Karpas-422 (cell line): ENCODE measurements at regions not wholly inside any gene's neighbourhood (a gene's known extent, or its start where the extent isn't known, plus 50 kb on each side); places are given as distances from the start of the nearest gene placed in this dataset.

Experiments
- DNase-seq: peaks from one replicate; pipeline ENCODE4 v3.0.0-alpha.2; 2015
- H2AFZ ChIP-seq: fragments of 200-600 bp; sonication (generic); 2 replicates; pipeline ENCODE4 v1.6.1; 2014; ENCODE audit warnings: antibody characterized with exemption, low read length, mixed read lengths
- H3K27ac ChIP-seq: fragments of 200-600 bp; sonication (generic); 2 replicates; pipeline ENCODE4 v1.5.1; 2014; ENCODE audit warnings: mild to moderate bottlenecking, low read length, moderate library complexity
- H3K27me3 ChIP-seq: fragments of 200-600 bp; sonication (generic); 2 replicates; pipeline ENCODE4 v1.6.1; 2014; ENCODE audit warnings: low read length, mixed read lengths
- H3K36me3 ChIP-seq: fragments of 200-600 bp; sonication (generic); 2 replicates; pipeline ENCODE4 v1.6.1; 2014; ENCODE audit warnings: low read length, mixed read lengths; ENCODE audit not compliant: insufficient read depth
- H3K4me1 ChIP-seq: fragments of 200-600 bp; sonication (generic); 2 replicates; pipeline ENCODE4 v1.6.1; 2014; ENCODE audit warnings: mild to moderate bottlenecking, low read length, mixed read lengths
- H3K4me2 ChIP-seq: fragments of 200-600 bp; sonication (generic); 2 replicates; pipeline ENCODE4 v1.6.1; 2014; ENCODE audit warnings: low read length, low read depth, mild to moderate bottlenecking; ENCODE audit not compliant: poor library complexity, severe bottlenecking
- H3K4me3 ChIP-seq: fragments of 200-600 bp; sonication (generic); 2 replicates; pipeline ENCODE4 v1.5.1; 2014; ENCODE audit warnings: mild to moderate bottlenecking, antibody characterized with exemption, low read length, mixed read lengths
- H3K79me2 ChIP-seq: fragments of 200-600 bp; sonication (generic); 2 replicates; pipeline ENCODE4 v1.6.1; 2014; ENCODE audit warnings: mild to moderate bottlenecking, low read length, mixed read lengths
- H3K9ac ChIP-seq: fragments of 200-600 bp; sonication (generic); 2 replicates; pipeline ENCODE4 v1.6.0; 2014; ENCODE audit warnings: low read length
- H3K9me2 ChIP-seq: fragments of 200-600 bp; sonication (generic), shearing (Covaris generic); replicated peaks from 2 replicates; pipeline ENCODE4 v1.6.0; 2014; ENCODE audit warnings: mild to moderate bottlenecking, low read length, moderate library complexity; ENCODE audit not compliant: insufficient read depth
- H3K9me3 ChIP-seq: fragments of 300-700, 200-600 bp; sonication (generic); 2 replicates; pipeline ENCODE4 v1.6.1; 2014; ENCODE audit warnings: low read length, mixed read lengths
- H4K20me1 ChIP-seq: fragments of 200-600 bp; sonication (generic); 2 replicates; pipeline ENCODE4 v1.6.1; 2014; ENCODE audit warnings: mild to moderate bottlenecking, antibody characterized with exemption, low read length, low read depth; ENCODE audit not compliant: insufficient read depth

DNA sequence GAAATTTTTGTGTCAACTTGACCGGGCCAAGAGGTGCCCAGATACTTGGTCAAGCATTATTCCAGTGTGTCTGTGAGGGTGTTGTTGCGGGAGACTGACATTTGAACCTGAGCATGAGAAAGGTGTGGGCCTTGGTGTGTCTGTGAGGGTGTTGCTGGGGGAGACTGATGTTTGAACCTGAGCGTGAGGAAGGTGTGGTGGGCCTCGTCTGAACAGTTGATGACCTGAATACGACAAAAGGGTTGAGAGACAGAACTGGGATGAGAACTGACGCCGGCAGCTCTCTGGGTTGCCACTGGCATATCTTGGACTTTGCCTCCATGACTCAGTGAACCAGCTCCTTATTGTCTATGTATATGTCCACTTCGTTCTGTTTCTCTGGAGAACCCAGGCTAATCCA, 240.5 kb downstream of the ERMARD start:
- Histone ChIP-seq H3K36me3 (no peaks in the 10 kb centered on the region), H3K79me2 (no peaks in the 10 kb centered on the region), H3K4me1 (peaks cover 8% of the 10 kb centered on the region), H3K4me2 (no peak overlapping the region), H3K9me3 (no peaks in the 10 kb centered on the region), H2AFZ (no peak overlapping the region), H3K27ac (no peak overlapping the region), H3K9me2 (no peaks in the 10 kb centered on the region), H3K4me3 (no peak overlapping the region), H4K20me1 (no peaks in the 10 kb centered on the region), H3K9ac (no peak overlapping the region), H3K27me3 (no peaks in the 10 kb centered on the region)
- no peak for DNase-seq

DNA sequence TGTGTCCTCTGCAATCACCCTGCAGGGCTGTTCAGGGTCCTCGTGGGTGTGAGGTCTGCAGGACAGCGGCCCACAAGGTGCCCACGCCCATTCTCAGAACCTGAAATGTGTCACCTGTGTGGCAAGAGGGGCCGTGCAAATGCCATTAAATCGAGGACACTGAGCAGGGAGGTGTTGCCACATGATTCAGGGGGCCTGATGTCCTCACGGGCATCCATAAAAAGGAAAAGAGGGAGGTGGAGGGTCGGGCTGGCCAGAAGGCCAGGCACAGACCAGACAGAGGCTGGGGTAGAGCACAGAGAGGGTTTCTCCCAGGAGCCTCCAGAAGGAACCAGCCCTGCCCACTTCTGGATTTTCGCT, 239.6 kb downstream of the ERMARD start:
- Histone ChIP-seq H4K20me1 (no peaks in the 10 kb centered on the region), H3K27me3 (no peaks in the 10 kb centered on the region), H3K9me2 (no peaks in the 10 kb centered on the region), H3K4me2 (no peak overlapping the region), H3K4me1 (peaks cover 8% of the 10 kb centered on the region), H3K9ac (no peak overlapping the region), H2AFZ (no peak overlapping the region), H3K9me3 (no peaks in the 10 kb centered on the region), H3K36me3 (no peaks in the 10 kb centered on the region), H3K4me3 (no peak overlapping the region), H3K27ac (no peak overlapping the region), H3K79me2 (no peaks in the 10 kb centered on the region)
- DNase-seq = no peak

DNA sequence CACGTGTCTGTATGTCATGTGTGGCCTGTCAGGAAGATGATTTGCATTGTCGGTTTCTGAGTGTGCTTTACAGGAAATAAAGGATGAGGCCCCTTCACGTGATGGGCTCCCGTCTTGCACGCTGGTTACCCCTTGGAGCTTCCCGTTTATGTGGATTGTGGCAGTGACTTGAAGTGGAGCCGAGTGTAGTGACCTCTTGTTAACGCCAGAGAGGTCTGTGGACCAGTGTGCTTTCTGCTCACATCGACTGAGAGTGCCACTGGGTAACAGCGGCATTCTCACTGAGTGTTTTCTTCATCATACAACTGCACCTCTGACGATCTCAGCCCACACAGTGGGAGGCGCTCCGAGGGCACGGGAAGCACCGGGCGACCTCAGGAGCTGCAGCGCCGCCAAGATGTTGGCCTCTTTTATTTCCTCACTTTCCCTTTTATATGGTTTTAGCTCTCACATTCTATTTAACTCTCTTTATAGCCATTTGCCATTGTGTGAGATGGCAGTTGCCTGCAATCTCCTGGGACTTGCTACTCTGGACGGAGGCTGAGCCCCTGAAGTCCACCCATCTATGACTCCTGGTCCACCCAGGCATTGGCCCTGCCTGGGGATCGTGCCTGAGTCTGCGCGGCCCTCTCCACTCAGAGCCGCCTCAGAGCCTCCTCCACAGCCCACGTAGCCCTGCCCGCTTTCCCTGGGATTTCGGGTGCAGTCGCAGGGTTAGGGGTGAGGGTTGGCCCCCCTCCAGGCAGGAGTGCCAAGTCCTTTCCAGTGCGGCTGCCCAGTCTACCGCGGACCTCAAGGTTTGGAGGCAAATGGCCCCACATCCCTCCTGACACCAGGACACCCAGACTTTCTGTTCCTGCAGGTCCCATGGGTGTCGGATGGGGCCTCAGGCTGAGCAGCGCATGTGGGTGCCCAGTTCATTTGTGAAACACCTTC, 238.9 kb downstream of the ERMARD start:
- Histone ChIP-seq H4K20me1 (no peaks in the 10 kb centered on the region), H3K9me3 (no peaks in the 10 kb centered on the region), H3K79me2 (no peaks in the 10 kb centered on the region), H3K9me2 (no peaks in the 10 kb centered on the region), H3K4me1 (peaks cover 8% of the 10 kb centered on the region), H3K27me3 (no peaks in the 10 kb centered on the region), H3K9ac (no peak overlapping the region), H3K27ac (no peak overlapping the region), H2AFZ (peak overlapping the region; percentile 52; the same call in 1 of the 2 replicates), H3K36me3 (no peaks in the 10 kb centered on the region), H3K4me3 (no peak overlapping the region), H3K4me2 (peak overlapping the region; percentile 35)
- DNase-seq = peak; percentile 63

DNA sequence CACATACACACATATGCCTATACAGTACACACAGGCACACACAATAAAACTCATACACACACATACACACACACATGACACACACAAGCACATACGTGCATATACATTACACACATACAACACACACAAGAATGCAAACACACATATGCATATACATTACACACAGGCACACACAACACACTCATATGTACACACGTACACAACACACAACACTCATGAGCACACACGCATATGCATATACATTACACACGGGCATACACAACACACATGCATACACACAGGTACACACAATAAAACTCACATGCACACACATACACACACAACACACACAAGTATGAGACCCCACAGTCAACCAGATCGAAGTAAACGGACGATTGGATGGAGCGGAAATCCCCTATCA, 238.2 kb downstream of the ERMARD start:
- Histone ChIP-seq H4K20me1 (no peaks in the 10 kb centered on the region), H3K4me1 (peaks cover 8% of the 10 kb centered on the region), H3K4me2 (peak overlapping the region; percentile 35), H3K36me3 (no peaks in the 10 kb centered on the region), H3K9me3 (no peaks in the 10 kb centered on the region), H2AFZ (no peak overlapping the region), H3K9ac (no peak overlapping the region), H3K27me3 (no peaks in the 10 kb centered on the region), H3K4me3 (no peak overlapping the region), H3K27ac (no peak overlapping the region), H3K79me2 (no peaks in the 10 kb centered on the region), H3K9me2 (no peaks in the 10 kb centered on the region)
- no peak for DNase-seq

DNA sequence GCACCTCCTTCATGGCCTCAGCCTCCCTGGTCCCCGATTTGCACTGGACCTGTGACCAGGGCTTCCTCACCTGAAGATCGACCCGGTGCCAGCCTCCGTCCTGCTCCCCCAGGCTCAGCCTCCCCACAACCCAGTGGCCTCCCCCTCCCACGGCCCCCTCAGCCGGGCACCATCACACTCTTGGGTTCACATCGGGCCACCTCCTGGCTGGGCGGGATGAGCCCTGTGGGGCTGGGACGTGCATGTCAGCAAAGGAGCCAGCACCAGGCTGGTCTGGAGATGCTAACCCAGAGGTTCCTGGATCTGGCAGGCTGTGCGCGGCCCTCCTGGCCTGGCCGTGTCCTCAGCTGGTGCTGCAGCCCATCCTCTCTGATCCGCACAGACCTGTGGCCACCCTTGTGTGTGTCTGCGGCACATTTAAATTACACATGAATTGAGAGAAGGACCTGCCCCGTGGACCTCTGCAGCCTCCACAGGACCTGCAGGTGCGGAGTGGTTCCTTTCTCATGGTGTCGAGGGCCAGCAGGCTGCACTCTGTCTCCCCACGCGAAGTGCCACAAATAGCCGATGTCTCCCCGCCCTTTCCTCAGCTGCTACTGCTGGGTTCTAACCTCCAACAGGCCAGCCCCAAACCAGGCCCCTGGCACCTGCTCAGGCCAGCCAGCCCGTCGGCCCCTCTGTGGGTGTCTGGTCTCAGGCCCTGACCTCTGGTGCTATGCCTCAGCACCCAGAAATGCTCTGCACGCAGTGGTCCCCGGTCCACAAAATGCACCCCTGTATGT, 237.5 kb downstream of the ERMARD start:
- no peaks in the 10 kb centered on the region for H3K36me3 ChIP-seq
- H3K4me2 ChIP-seq = no peak overlapping the region
- H3K9ac ChIP-seq = no peak overlapping the region
- H2AFZ ChIP-seq = no peak overlapping the region
- H3K9me3 ChIP-seq = no peaks in the 10 kb centered on the region
- H4K20me1 ChIP-seq = no peaks in the 10 kb centered on the region
- H3K4me3 ChIP-seq = no peak overlapping the region
- peaks cover 8% of the 10 kb centered on the region for H3K4me1 ChIP-seq
- no peak overlapping the region for H3K27ac ChIP-seq
- no peak for DNase-seq
- H3K27me3 ChIP-seq = no peaks in the 10 kb centered on the region
- H3K9me2 ChIP-seq = no peaks in the 10 kb centered on the region
- no peaks in the 10 kb centered on the region for H3K79me2 ChIP-seq

DNA sequence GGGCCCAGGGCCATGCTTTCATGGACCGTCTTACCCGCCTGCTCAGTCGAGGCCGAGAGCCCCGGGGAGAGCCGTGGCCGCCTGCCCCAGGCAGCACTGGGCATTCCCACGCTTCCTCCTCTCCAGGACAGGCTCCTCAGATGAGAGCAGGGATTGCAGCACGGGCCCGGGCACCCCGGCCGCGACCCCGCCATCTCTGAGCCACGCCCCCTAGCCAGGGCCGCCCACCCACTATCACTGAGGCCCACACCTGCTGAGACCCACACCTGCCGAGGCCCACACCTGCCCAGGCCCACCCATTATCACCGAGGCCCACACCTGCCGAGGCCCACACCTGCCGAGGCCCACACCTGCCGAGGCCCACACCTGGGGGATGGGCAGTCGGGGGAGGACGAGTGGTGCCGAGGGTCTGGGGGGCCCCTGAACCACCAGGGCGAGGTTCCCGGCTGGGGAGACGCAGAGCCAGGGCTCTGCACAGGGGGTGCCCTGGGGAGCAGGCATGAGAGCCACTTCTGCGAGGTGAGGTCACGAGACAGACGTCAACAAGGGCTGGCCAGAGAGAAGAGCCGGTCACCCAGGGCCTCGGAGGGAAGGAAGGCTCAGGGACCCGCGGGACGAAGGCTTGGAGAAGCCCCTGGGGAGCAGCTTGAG, 235.6 kb downstream of the ERMARD start:
- no peaks in the 10 kb centered on the region for H3K79me2 ChIP-seq
- no peaks in the 10 kb centered on the region for H3K36me3 ChIP-seq
- no peak overlapping the region for H3K4me2 ChIP-seq
- H3K27me3 ChIP-seq = no peaks in the 10 kb centered on the region
- H4K20me1 ChIP-seq = no peaks in the 10 kb centered on the region
- no peak for DNase-seq
- H3K9me2 ChIP-seq = no peaks in the 10 kb centered on the region
- H3K4me1 ChIP-seq = peaks cover 8% of the 10 kb centered on the region
- H3K9me3 ChIP-seq = no peaks in the 10 kb centered on the region
- no peak overlapping the region for H3K9ac ChIP-seq
- H2AFZ ChIP-seq = no peak overlapping the region
- H3K27ac ChIP-seq = no peak overlapping the region
- no peak overlapping the region for H3K4me3 ChIP-seq

DNA sequence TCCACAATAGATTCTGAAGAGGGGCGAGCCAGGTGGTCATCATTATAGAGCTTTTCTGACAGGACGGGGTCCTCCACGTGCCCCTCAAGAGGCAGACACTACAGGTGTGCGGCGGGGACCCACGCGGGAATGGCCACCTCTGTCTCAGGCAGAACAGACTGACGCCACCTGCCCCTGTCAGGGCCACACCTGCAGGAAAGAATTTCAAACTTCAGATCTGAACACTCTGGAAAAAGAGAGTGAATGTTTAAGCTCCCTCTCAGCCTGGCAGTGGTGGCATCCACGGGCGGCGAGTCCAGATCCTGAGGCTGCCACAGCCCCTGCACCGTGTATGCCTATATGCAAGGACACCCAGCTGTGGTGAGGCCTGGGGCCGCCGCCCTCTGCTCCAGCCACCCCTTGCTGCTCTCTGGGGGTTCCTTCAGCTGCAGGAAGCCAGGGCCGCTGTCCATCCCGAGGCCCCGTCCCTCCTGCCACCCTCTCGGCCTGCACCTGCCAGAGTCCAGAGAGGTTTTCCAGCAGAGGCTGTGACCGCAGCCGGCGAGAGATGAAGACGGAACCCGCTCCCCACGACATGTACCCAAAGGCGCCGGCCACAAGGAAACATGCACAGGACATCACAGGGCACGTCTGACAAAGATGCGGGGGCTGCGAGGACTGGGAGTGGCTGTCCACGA, 234.9 kb downstream of the ERMARD start:
- Histone ChIP-seq H3K4me2 (no peak overlapping the region), H3K9me3 (no peaks in the 10 kb centered on the region), H3K27ac (no peak overlapping the region), H3K79me2 (no peaks in the 10 kb centered on the region), H4K20me1 (no peaks in the 10 kb centered on the region), H3K4me1 (peaks cover 8% of the 10 kb centered on the region), H2AFZ (no peak overlapping the region), H3K36me3 (no peaks in the 10 kb centered on the region), H3K9me2 (no peaks in the 10 kb centered on the region), H3K27me3 (no peaks in the 10 kb centered on the region), H3K9ac (no peak overlapping the region), H3K4me3 (no peak overlapping the region)
- DNase-seq = no peak
